ENCODE measurements at regions not wholly inside any gene's neighbourhood (a gene's known extent, or its start where the extent isn't known, plus 50 kb on each side); places are given as distances from the start of the nearest gene placed in this dataset.
A peak's percentile ranks its signal among the peaks of the same experiment; 100 is the strongest.

- DNase-seq = no peak
These were observed 92.6 kb upstream of the IL12B start for GRCh38 chr5:159422910-159423309.

GRCh38 chr5:159424123-159424522, 93.8 kb upstream of the IL12B start:
- DNase-seq = no peak

- DNase-seq = no peak
These were observed 96.4 kb upstream of the IL12B start for GRCh38 chr5:159426694-159427093.

- DNase-seq = no peak
These were observed 97.1 kb upstream of the IL12B start for GRCh38 chr5:159427180-159428012.

- no peak for DNase-seq
These were observed 100.2 kb upstream of the IL12B start for GRCh38 chr5:159430361-159431012.

- DNase-seq = no peak
These were observed 105.6 kb upstream of the IL12B start for GRCh38 chr5:159435855-159436254.

- no peak for DNase-seq
These were observed 107.8 kb upstream of the IL12B start for GRCh38 chr5:159438092-159438491.

GRCh38 chr5:159439002-159439401, 108.7 kb upstream of the IL12B start:
- no peak for DNase-seq

GRCh38 chr5:159440235-159440634, 109.9 kb upstream of the IL12B start:
- no peak for DNase-seq

GRCh38 chr5:159440968-159441367, 110.7 kb upstream of the IL12B start:
- no peak for DNase-seq

- no peak for DNase-seq
These were observed 111.2 kb upstream of the IL12B start for GRCh38 chr5:159441441-159441840.

GRCh38 chr5:159442206-159442850, 112.0 kb upstream of the IL12B start:
- no peak for DNase-seq

- peak in 2 of 6 experiments; percentile 31 to 49 for DNase-seq
These were observed 114.3 kb upstream of the IL12B start for GRCh38 chr5:159444441-159445082.

- no peak for DNase-seq
These were observed 116.8 kb upstream of the IL12B start for GRCh38 chr5:159447116-159447515.

- DNase-seq = no peak
These were observed 118.6 kb upstream of the IL12B start for GRCh38 chr5:159448841-159449407.

- DNase-seq = no peak
These were observed 119.6 kb upstream of the IL12B start for GRCh38 chr5:159449925-159450324.

- DNase-seq = no peak
These were observed 120.1 kb upstream of the IL12B start for GRCh38 chr5:159450417-159450816.

- no peak for DNase-seq
These were observed 121.1 kb upstream of the IL12B start for GRCh38 chr5:159451197-159452052.

GRCh38 chr5:159452480-159453167, 122.3 kb upstream of the IL12B start:
- DNase-seq = no peak

- DNase-seq = no peak
These were observed 122.9 kb upstream of the IL12B start for GRCh38 chr5:159453209-159453608.

- no peak for DNase-seq
These were observed 126.0 kb upstream of the IL12B start for GRCh38 chr5:159456261-159456660.

Data from stimulated activated naive CD4-positive, alpha-beta T cell (primary cell).